ENCODE measurements at regions not wholly inside any gene's neighbourhood (a gene's known extent, or its start where the extent isn't known, plus 50 kb on each side); places are given as distances from the start of the nearest gene placed in this dataset.

- no peak for DNase-seq (ENCODE audit: insufficient read length)
- no peak for FAIRE-seq
- TF ChIP-seq POLR2A (IDR thresholded peaks at IDR 0.05; ENCODE audit: low read depth, low read length) = no peak
- no peak for TF ChIP-seq TAF1 (IDR thresholded peaks at IDR 0.05; ENCODE audit: borderline replicate concordance, low read depth, low read length)
- TF ChIP-seq POLR2AphosphoS5 (IDR thresholded peaks at IDR 0.05; ENCODE audit: low read depth, low read length) = no peak
Measured at GRCh38 chr14:104445832-104446381, 133.7 kb upstream of the C14orf180 start.

- TF ChIP-seq POLR2AphosphoS5 (IDR thresholded peaks at IDR 0.05; ENCODE audit: low read depth, low read length) = no peak
- TF ChIP-seq POLR2A (IDR thresholded peaks at IDR 0.05; ENCODE audit: low read depth, low read length) = no peak
- no peak for TF ChIP-seq TAF1 (IDR thresholded peaks at IDR 0.05; ENCODE audit: borderline replicate concordance, low read depth, low read length)
- DNase-seq (ENCODE audit: insufficient read length) (no peak), FAIRE-seq (no peak)
Measured at GRCh38 chr14:104446611-104447010, 133.0 kb upstream of the C14orf180 start.

GRCh38 chr14:104447750-104448149 lies 131.8 kb upstream of the C14orf180 start:
- FAIRE-seq (no peak), DNase-seq (ENCODE audit: insufficient read length) (no peak)
- TF ChIP-seq POLR2AphosphoS5 (IDR thresholded peaks at IDR 0.05; ENCODE audit: low read depth, low read length) (no peak), POLR2A (IDR thresholded peaks at IDR 0.05; ENCODE audit: low read depth, low read length) (no peak), TAF1 (IDR thresholded peaks at IDR 0.05; ENCODE audit: borderline replicate concordance, low read depth, low read length) (no peak)

GRCh38 chr14:104448321-104448720 lies 131.2 kb upstream of the C14orf180 start:
- TF ChIP-seq POLR2A (IDR thresholded peaks at IDR 0.05; ENCODE audit: low read depth, low read length) (no peak), POLR2AphosphoS5 (IDR thresholded peaks at IDR 0.05; ENCODE audit: low read depth, low read length) (no peak), TAF1 (IDR thresholded peaks at IDR 0.05; ENCODE audit: borderline replicate concordance, low read depth, low read length) (no peak)
- DNase-seq (ENCODE audit: insufficient read length) (no peak), FAIRE-seq (no peak)

GRCh38 chr14:104448721-104449120 lies 130.8 kb upstream of the C14orf180 start:
- DNase-seq (ENCODE audit: insufficient read length) = no peak
- TF ChIP-seq TAF1 (IDR thresholded peaks at IDR 0.05; ENCODE audit: borderline replicate concordance, low read depth, low read length) (no peak), POLR2AphosphoS5 (IDR thresholded peaks at IDR 0.05; ENCODE audit: low read depth, low read length) (no peak), POLR2A (IDR thresholded peaks at IDR 0.05; ENCODE audit: low read depth, low read length) (no peak)
- no peak for FAIRE-seq

- TF ChIP-seq POLR2AphosphoS5 (IDR thresholded peaks at IDR 0.05; ENCODE audit: low read depth, low read length) = no peak
- no peak for TF ChIP-seq TAF1 (IDR thresholded peaks at IDR 0.05; ENCODE audit: borderline replicate concordance, low read depth, low read length)
- no peak for TF ChIP-seq POLR2A (IDR thresholded peaks at IDR 0.05; ENCODE audit: low read depth, low read length)
- no peak for FAIRE-seq
- DNase-seq (ENCODE audit: insufficient read length) = no peak
Measured at GRCh38 chr14:104450811-104451401, 128.7 kb upstream of the C14orf180 start.

GRCh38 chr14:104451474-104451873 lies 128.1 kb upstream of the C14orf180 start:
- DNase-seq (ENCODE audit: insufficient read length) (no peak), FAIRE-seq (no peak)
- TF ChIP-seq POLR2A (IDR thresholded peaks at IDR 0.05; ENCODE audit: low read depth, low read length) = no peak

- no peak for FAIRE-seq
- no peak for TF ChIP-seq POLR2AphosphoS5 (IDR thresholded peaks at IDR 0.05; ENCODE audit: low read depth, low read length)
- no peak for TF ChIP-seq POLR2A (IDR thresholded peaks at IDR 0.05; ENCODE audit: low read depth, low read length)
- TF ChIP-seq TAF1 (IDR thresholded peaks at IDR 0.05; ENCODE audit: borderline replicate concordance, low read depth, low read length) = no peak
- no peak for DNase-seq (ENCODE audit: insufficient read length)
Measured at GRCh38 chr14:104458845-104459244, 120.7 kb upstream of the C14orf180 start.

- TF ChIP-seq POLR2AphosphoS5 (IDR thresholded peaks at IDR 0.05; ENCODE audit: low read depth, low read length) (no peak), POLR2A (IDR thresholded peaks at IDR 0.05; ENCODE audit: low read depth, low read length) (no peak)
- DNase-seq (ENCODE audit: insufficient read length) = no peak
- no peak for FAIRE-seq
Measured at GRCh38 chr14:104460791-104461651, 118.5 kb upstream of the C14orf180 start.

- DNase-seq (ENCODE audit: insufficient read length) (no peak), FAIRE-seq (no peak)
- TF ChIP-seq POLR2AphosphoS5 (IDR thresholded peaks at IDR 0.05; ENCODE audit: low read depth, low read length) (no peak), POLR2A (IDR thresholded peaks at IDR 0.05; ENCODE audit: low read depth, low read length) (no peak), TAF1 (IDR thresholded peaks at IDR 0.05; ENCODE audit: borderline replicate concordance, low read depth, low read length) (no peak)
Measured at GRCh38 chr14:104461676-104462449, 117.7 kb upstream of the C14orf180 start.

Measured in GM12892 (cell line).